Activated naive CD8-positive, alpha-beta T cell treated with anti-CD3 and anti-CD28 coated beads, Interleukin-2, amount 10 ng/mL, durations not matched to agents 7 days and 5 days (primary cell): ENCODE measurements at regions not wholly inside any gene's neighbourhood (a gene's known extent, or its start where the extent isn't known, plus 50 kb on each side); places are given as distances from the start of the nearest gene placed in this dataset.
"Not testable (repeated sequence)": the region's sequence is repeated elsewhere in the genome, so short reads cannot be mapped to it uniquely, and the experiment has no call there.

ENCODE experiments used
- ATAC-seq: fragments of 150-1000 bp; cut with Tn5 transposase; one replicate; pipeline ENCODE4 v1.10.0; 2021; ENCODE audit warnings: low read depth, moderate library complexity
- POLR2A ChIA-PET: fragments of 350-600 bp; sonication (Branson Sonifier 250); formaldehyde crosslinking; loops from one replicate; lab custom pipeline; 2021; ENCODE audit warnings: antibody characterized with exemption; lab: Charles Lee
- DNase-seq: peaks from one replicate; pipeline ENCODE4 v3.0.0; 2021
- H3K27ac Mint-ChIP-seq: one replicate; pipeline ENCODE4 v1.8.0; 2022; ENCODE audit warnings: mild to moderate bottlenecking, mixed read lengths
- H3K27me3 Mint-ChIP-seq: one replicate; pipeline ENCODE4 v1.8.0; 2022; ENCODE audit warnings: mild to moderate bottlenecking, moderate library complexity, mixed read lengths
- H3K36me3 Mint-ChIP-seq: one replicate; pipeline ENCODE4 v1.8.0; 2021; ENCODE audit warnings: mild to moderate bottlenecking, mixed read lengths
- H3K4me1 Mint-ChIP-seq: one replicate; pipeline ENCODE4 v1.8.0; 2021; ENCODE audit warnings: mixed read lengths
- H3K4me3 Mint-ChIP-seq: one replicate; pipeline ENCODE4 v1.8.0; 2022; ENCODE audit warnings: mild to moderate bottlenecking, moderate library complexity, mixed read lengths
- H3K9me3 Mint-ChIP-seq: one replicate; pipeline ENCODE4 v1.8.0; 2021; ENCODE audit warnings: mixed read lengths

DNA sequence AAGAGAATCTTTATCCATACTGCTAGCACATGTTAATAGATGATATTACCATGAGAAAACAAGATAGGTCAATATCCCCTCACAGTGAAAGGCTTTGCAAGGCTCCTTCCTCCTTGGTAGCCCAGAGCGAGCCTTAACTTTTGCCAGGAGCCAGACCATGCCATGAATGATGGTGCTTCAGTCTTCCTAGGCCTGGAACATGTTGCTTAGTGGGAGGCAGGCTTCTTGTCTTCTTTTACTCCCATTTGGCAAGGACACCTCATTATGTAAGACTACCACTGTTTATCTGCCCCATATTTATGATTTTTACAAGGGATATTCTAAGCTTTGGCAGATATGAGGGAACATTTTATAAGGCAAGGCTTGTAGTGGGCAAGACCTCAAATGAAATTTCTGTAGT lies 90.8 kb downstream of the GJA1 start:
- H3K4me3 Mint-ChIP-seq: no peak overlapping the region
- no peaks in the 10 kb centered on the region for H3K4me1 Mint-ChIP-seq
- POLR2A ChIA-PET: no interaction called here
- H3K27ac Mint-ChIP-seq: no peak overlapping the region
- H3K9me3 Mint-ChIP-seq: peaks cover 1% of the 10 kb centered on the region
- DNase-seq (no peak), ATAC-seq (no peak)
- H3K27me3 Mint-ChIP-seq: no peaks in the 10 kb centered on the region
- no peaks in the 10 kb centered on the region for H3K36me3 Mint-ChIP-seq

GRCh38 chr6:121531658-121532169 lies 96.3 kb downstream of the GJA1 start:
- Mint-ChIP-seq H3K27ac (no peak overlapping the region), H3K4me1 (no peaks in the 10 kb centered on the region), H3K4me3 (no peak overlapping the region), H3K36me3 (no peaks in the 10 kb centered on the region), H3K27me3 (no peaks in the 10 kb centered on the region), H3K9me3 (peaks cover 1% of the 10 kb centered on the region)
- POLR2A ChIA-PET: no interaction called here
- ATAC-seq: no peak
- DNase-seq: no peak

DNA sequence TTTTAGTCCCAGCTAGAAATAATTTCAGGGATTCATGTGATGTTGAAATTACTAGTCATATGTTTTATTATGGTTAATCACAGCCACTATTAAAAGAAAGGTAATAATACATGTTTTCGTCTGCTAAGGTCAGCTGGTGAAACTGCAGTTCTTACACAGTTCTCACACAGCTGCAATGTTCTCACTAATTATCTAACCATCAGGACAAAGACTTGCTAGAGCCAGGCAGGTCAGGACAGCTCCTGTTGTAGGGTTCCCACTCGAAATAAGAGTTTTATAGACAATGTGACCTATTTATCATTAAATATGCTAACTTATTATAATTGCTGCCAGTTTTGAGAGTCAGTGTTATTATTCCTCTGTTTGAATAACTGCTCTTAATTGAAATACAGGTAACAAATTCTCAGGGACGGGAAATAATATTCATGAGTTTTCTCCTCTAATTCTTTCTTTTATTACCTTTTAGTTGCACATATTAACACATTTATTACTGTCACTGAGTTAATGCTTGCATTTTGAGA lies 97.9 kb downstream of the GJA1 start:
- no peaks in the 10 kb centered on the region for H3K36me3 Mint-ChIP-seq
- no peak overlapping the region for H3K27ac Mint-ChIP-seq
- H3K4me1 Mint-ChIP-seq: no peaks in the 10 kb centered on the region
- H3K27me3 Mint-ChIP-seq: no peaks in the 10 kb centered on the region
- ATAC-seq (no peak), DNase-seq (no peak)
- H3K9me3 Mint-ChIP-seq: peaks cover 1% of the 10 kb centered on the region
- no peak overlapping the region for H3K4me3 Mint-ChIP-seq
- POLR2A ChIA-PET: no interaction called here

GRCh38 chr6:121535777-121536176 lies 100.3 kb downstream of the GJA1 start:
- Mint-ChIP-seq H3K4me3 (no peak overlapping the region), H3K27ac (no peak overlapping the region), H3K4me1 (no peaks in the 10 kb centered on the region), H3K36me3 (no peaks in the 10 kb centered on the region), H3K27me3 (peaks cover 2% of the 10 kb centered on the region), H3K9me3 (no peaks in the 10 kb centered on the region)
- DNase-seq: no peak
- POLR2A ChIA-PET: no interaction called here
- ATAC-seq: no peak

DNA sequence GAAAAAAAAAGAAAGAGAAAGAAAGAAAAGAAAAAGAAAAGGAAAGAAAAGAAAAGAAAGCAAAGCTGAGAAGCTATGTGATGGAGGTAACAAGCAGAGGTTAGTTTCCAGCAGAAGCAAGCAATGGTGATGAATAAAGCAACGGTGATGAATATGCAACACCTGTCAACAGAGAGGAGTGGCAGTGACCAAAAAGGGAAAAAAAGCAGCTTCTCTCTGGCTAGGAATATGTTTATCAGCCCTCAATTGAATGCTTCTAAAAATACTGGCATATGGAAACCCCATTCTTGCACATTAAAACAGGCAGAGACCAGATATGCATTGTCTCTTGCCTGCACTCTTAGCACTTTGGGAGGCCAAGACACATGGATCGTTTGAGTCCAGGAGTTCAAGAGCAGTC lies 100.9 kb downstream of the GJA1 start:
- H3K4me3 Mint-ChIP-seq: no peak overlapping the region
- H3K27ac Mint-ChIP-seq: no peak overlapping the region
- no peaks in the 10 kb centered on the region for H3K4me1 Mint-ChIP-seq
- no peaks in the 10 kb centered on the region for H3K36me3 Mint-ChIP-seq
- H3K9me3 Mint-ChIP-seq: no peaks in the 10 kb centered on the region
- H3K27me3 Mint-ChIP-seq: peaks cover 2% of the 10 kb centered on the region
- ATAC-seq (no peak), DNase-seq (no peak)
- POLR2A ChIA-PET: no interaction called here

- Mint-ChIP-seq H3K9me3 (no peaks in the 10 kb centered on the region), H3K4me1 (no peaks in the 10 kb centered on the region), H3K27ac (no peak overlapping the region), H3K4me3 (no peak overlapping the region), H3K36me3 (no peaks in the 10 kb centered on the region), H3K27me3 (peaks cover 2% of the 10 kb centered on the region)
- POLR2A ChIA-PET: no interaction called here
- no peak for ATAC-seq
- DNase-seq: no peak
These were observed 104.0 kb downstream of the GJA1 start for GRCh38 chr6:121539439-121539838.

GRCh38 chr6:121540210-121540609 lies 104.8 kb downstream of the GJA1 start:
- Mint-ChIP-seq H3K4me1 (no peaks in the 10 kb centered on the region), H3K9me3 (no peaks in the 10 kb centered on the region), H3K27ac (no peak overlapping the region), H3K36me3 (no peaks in the 10 kb centered on the region), H3K4me3 (no peak overlapping the region), H3K27me3 (peaks cover 2% of the 10 kb centered on the region)
- POLR2A ChIA-PET: no interaction called here
- ATAC-seq (no peak), DNase-seq (no peak)

GRCh38 chr6:121544691-121545090 lies 109.2 kb downstream of the GJA1 start:
- POLR2A ChIA-PET: no interaction called here
- Mint-ChIP-seq H3K9me3 (peaks cover 2% of the 10 kb centered on the region), H3K4me3 (no peak overlapping the region), H3K27ac (no peak overlapping the region), H3K36me3 (no peaks in the 10 kb centered on the region), H3K27me3 (peaks cover 2% of the 10 kb centered on the region), H3K4me1 (no peaks in the 10 kb centered on the region)
- DNase-seq (no peak), ATAC-seq (no peak)

GRCh38 chr6:121548131-121548530 lies 112.7 kb downstream of the GJA1 start:
- H3K27me3 Mint-ChIP-seq: no peaks in the 10 kb centered on the region

DNA sequence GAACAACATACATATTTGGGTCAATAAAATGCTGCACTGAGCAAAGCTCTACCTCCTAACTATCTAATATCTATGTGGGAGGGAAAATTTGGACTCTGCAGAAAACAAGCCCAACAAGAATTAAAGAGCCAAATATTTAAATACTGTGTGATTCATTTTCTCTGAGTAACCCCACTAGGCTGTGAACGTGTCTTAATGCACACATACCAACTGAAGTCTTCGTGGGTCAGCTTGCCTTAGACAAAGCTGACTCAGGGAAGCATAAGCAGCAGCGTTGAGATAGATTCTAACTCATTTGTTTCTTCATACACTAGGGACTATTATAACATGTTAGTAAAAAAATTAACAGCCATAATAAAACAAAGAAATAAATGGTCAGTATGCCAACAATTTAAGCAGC lies 114.3 kb downstream of the GJA1 start:
- H3K4me1 Mint-ChIP-seq: no peaks in the 10 kb centered on the region
- H3K27ac Mint-ChIP-seq: no peak overlapping the region
- H3K4me3 Mint-ChIP-seq: no peak overlapping the region
- H3K36me3 Mint-ChIP-seq: no peaks in the 10 kb centered on the region
- peaks cover 8% of the 10 kb centered on the region for H3K9me3 Mint-ChIP-seq
- no peaks in the 10 kb centered on the region for H3K27me3 Mint-ChIP-seq
- ATAC-seq: no peak
- POLR2A ChIA-PET: interaction anchor here (0.6 kb wide), 1 partner anchor 31 kb away, joined by 3 read pairs; no protein-coding TSS in a partner anchor
- DNase-seq: no peak

More at GRCh38 chr6:121548131-121548530, 112.7 kb downstream of the GJA1 start:
- Mint-ChIP-seq H3K4me3 (no peak overlapping the region), H3K4me1 (no peaks in the 10 kb centered on the region), H3K36me3 (no peaks in the 10 kb centered on the region), H3K9me3 (peaks cover 3% of the 10 kb centered on the region), H3K27ac (no peak overlapping the region)
- POLR2A ChIA-PET: no interaction called here
- DNase-seq (no peak), ATAC-seq (no peak)

DNA sequence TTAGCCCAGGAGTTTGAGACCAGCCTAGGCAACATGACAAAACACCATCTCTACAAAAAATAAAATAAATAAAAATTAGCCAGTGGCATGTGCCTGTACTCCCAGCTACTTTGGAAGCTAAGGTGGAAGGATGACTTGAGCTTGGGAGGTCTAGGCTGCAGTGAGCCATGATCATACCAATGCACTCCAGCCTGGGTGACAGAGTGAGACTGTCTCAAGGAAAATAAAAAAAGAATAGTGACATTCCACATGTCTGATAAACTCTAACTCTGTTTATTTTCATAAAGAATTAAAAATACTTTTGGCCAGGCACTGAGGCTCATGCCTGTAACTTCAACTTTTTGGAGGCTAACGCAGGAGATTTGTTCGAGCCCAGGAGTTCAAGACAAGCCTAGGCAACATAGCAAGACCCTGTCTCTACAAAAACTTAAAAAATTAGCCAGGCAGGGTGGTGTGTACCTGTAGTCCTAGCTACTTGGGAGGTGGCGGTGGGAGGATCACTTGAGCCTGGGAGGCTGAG lies 115.1 kb downstream of the GJA1 start:
- Mint-ChIP-seq H3K27ac (no peak overlapping the region), H3K36me3 (no peaks in the 10 kb centered on the region), H3K4me1 (no peaks in the 10 kb centered on the region), H3K4me3 (no peak overlapping the region), H3K27me3 (no peaks in the 10 kb centered on the region), H3K9me3 (peaks cover 8% of the 10 kb centered on the region)
- ATAC-seq (no peak), DNase-seq (no peak)
- POLR2A ChIA-PET: interaction anchor here (0.6 kb wide), 1 partner anchor 30 kb away, joined by 3 read pairs; no protein-coding TSS in a partner anchor

GRCh38 chr6:121555201-121555600 lies 119.8 kb downstream of the GJA1 start:
- no peak overlapping the region for H3K4me3 Mint-ChIP-seq
- POLR2A ChIA-PET: no interaction called here
- ATAC-seq: no peak

GRCh38 chr6:121556149-121556548 lies 120.7 kb downstream of the GJA1 start:
- H3K27me3 Mint-ChIP-seq, H3K27ac Mint-ChIP-seq: not testable (repeated sequence)

More at GRCh38 chr6:121555201-121555600, 119.8 kb downstream of the GJA1 start:
- Mint-ChIP-seq H3K4me1 (no peaks in the 10 kb centered on the region), H3K9me3 (peaks cover 10% of the 10 kb centered on the region), H3K36me3 (no peaks in the 10 kb centered on the region), H3K27ac (no peak overlapping the region), H3K27me3 (no peaks in the 10 kb centered on the region)
- DNase-seq: no peak

DNA sequence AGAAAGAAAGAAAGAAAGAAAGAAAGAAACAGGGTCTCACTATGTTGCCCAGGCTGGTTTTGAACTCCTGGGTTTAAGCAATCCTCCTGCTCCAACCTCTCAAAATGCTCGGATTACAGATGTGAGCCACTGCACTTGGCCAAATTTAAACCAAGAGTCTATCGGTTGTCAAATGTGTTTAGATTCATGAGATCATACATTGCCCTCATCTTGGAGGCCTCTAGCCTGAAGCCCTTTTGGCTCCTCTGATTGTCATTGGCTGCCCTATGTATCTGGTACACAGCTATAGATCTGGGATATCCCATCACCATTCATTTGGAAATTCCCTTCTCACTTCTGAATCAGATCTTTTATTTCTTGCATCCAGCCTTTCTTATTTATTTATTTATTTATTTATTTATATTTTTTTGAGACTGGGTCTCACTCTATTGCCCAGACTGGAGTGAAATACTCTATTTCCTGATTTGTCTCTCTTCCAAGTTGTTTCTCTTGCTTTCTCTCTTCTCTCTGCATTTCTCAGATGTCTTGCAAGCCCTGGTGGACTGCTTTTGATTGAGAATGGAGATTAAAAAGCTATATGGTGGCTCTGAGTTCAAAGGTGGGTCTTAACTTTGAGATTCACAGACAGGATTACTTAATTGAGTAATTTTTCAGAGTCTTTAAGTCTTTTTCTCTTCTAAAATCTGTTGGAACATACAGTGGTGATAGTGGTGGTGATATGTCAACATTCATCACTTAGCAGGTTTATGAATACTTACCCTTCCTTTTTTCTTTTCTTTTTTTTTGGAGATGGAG lies 121.9 kb downstream of the GJA1 start:
- no peak overlapping the region for H3K4me3 Mint-ChIP-seq
- no peaks in the 10 kb centered on the region for H3K27me3 Mint-ChIP-seq
- H3K9me3 Mint-ChIP-seq: peaks cover 14% of the 10 kb centered on the region
- no peaks in the 10 kb centered on the region for H3K36me3 Mint-ChIP-seq
- H3K27ac Mint-ChIP-seq: no peak overlapping the region
- no peaks in the 10 kb centered on the region for H3K4me1 Mint-ChIP-seq
- ATAC-seq (no peak), DNase-seq (no peak)
- POLR2A ChIA-PET: no interaction called here

More at GRCh38 chr6:121556149-121556548, 120.7 kb downstream of the GJA1 start:
- H3K4me1 Mint-ChIP-seq, ATAC-seq, H3K36me3 Mint-ChIP-seq, POLR2A ChIA-PET, H3K9me3 Mint-ChIP-seq, H3K4me3 Mint-ChIP-seq, DNase-seq: not testable (repeated sequence)
